H9 (cell line): ENCODE measurements at regions not wholly inside any gene's neighbourhood (a gene's known extent, or its start where the extent isn't known, plus 50 kb on each side); places are given as distances from the start of the nearest gene placed in this dataset.

Experiments used
- DNase-seq: peaks from one replicate; pipeline ENCODE4 v3.0.0-alpha.2; 2017
- H2AFZ ChIP-seq: one replicate; pipeline ENCODE4 v1.6.1; 2013; ENCODE audit warnings: mild to moderate bottlenecking, low read length, control low read depth, moderate library complexity
- H2AK5ac ChIP-seq: 2 replicates; pipeline ENCODE4 v1.6.1; 2013; ENCODE audit warnings: low read length, control low read depth, mixed read lengths; ENCODE audit not compliant: insufficient read length
- H2BK120ac ChIP-seq: one replicate; pipeline ENCODE4 v1.6.1; 2013; ENCODE audit warnings: low read depth, mild to moderate bottlenecking, low read length, control low read depth, inconsistent platforms; ENCODE audit not compliant: poor library complexity, severe bottlenecking
- H2BK12ac ChIP-seq: 2 replicates; pipeline ENCODE4 v1.6.1; 2013; ENCODE audit warnings: low read length, control low read depth, mixed read lengths, low read depth; ENCODE audit not compliant: insufficient read length
- H2BK15ac ChIP-seq: 2 replicates; pipeline ENCODE4 v1.6.1; 2013; ENCODE audit warnings: low read depth, low read length, control low read depth
- H2BK20ac ChIP-seq: one replicate; pipeline ENCODE4 v1.6.1; 2013; ENCODE audit warnings: low read depth, mild to moderate bottlenecking, low read length, control low read depth, inconsistent platforms; ENCODE audit not compliant: poor library complexity, severe bottlenecking
- H2BK5ac ChIP-seq: 2 replicates; pipeline ENCODE4 v1.6.1; 2013; ENCODE audit warnings: low read length, control low read depth, mixed read lengths; ENCODE audit not compliant: insufficient read length
- H3K14ac ChIP-seq: 2 replicates; pipeline ENCODE4 v1.6.1; 2013; ENCODE audit warnings: low read length, control low read depth; ENCODE audit not compliant: insufficient read depth
- H3K18ac ChIP-seq: 2 replicates; pipeline ENCODE4 v1.6.1; 2013; ENCODE audit warnings: low read depth, mild to moderate bottlenecking, mixed read lengths, low read length, control low read depth; ENCODE audit not compliant: insufficient read length
- H3K23ac ChIP-seq: 2 replicates; pipeline ENCODE4 v1.6.1; 2013; ENCODE audit warnings: low read length, control low read depth, mixed read lengths, low read depth; ENCODE audit not compliant: insufficient read length
- H3K23me2 ChIP-seq: 2 replicates; pipeline ENCODE4 v1.6.1; 2013; ENCODE audit warnings: low read depth, mild to moderate bottlenecking, mixed read lengths, low read length, control low read depth; ENCODE audit not compliant: insufficient read length, poor library complexity, severe bottlenecking
- H3K27ac ChIP-seq: 2 replicates; pipeline ENCODE4 v1.5.1; 2013; ENCODE audit warnings: low read length, control low read depth, mixed read lengths, low read depth; ENCODE audit not compliant: insufficient read length
- H3K27me3 ChIP-seq: 2 replicates; pipeline ENCODE4 v1.6.1; 2013; ENCODE audit warnings: low read length, control low read depth, inconsistent platforms; ENCODE audit not compliant: insufficient read depth
- H3K4ac ChIP-seq: 2 replicates; pipeline ENCODE4 v1.6.1; 2013; ENCODE audit warnings: low read depth, mild to moderate bottlenecking, control low read depth, inconsistent platforms, low read length, moderate library complexity
- H3K4me1 ChIP-seq: 2 replicates; pipeline ENCODE4 v1.6.1; 2013; ENCODE audit warnings: low read length, control low read depth, inconsistent platforms; ENCODE audit not compliant: insufficient read depth
- H3K4me2 ChIP-seq: 2 replicates; pipeline ENCODE4 v1.6.1; 2013; ENCODE audit warnings: low read length, control low read depth, mixed read lengths; ENCODE audit not compliant: insufficient read length, insufficient read depth
- H3K56ac ChIP-seq: 2 replicates; pipeline ENCODE4 v1.6.1; 2013; ENCODE audit warnings: low read depth, mild to moderate bottlenecking, mixed read lengths, low read length, control low read depth; ENCODE audit not compliant: insufficient read length
- H3K79me1 ChIP-seq: 2 replicates; pipeline ENCODE4 v1.6.1; 2013; ENCODE audit warnings: low read depth, mild to moderate bottlenecking, moderate library complexity, low read length, control low read depth, inconsistent platforms; ENCODE audit not compliant: insufficient read depth, poor library complexity, severe bottlenecking
- H3K79me2 ChIP-seq: 2 replicates; pipeline ENCODE4 v1.6.1; 2013; ENCODE audit warnings: low read length, control low read depth, inconsistent platforms; ENCODE audit not compliant: insufficient read depth
- H3K9ac ChIP-seq: 2 replicates; pipeline ENCODE4 v1.6.1; 2013; ENCODE audit warnings: low read length, control low read depth, mixed read lengths; ENCODE audit not compliant: insufficient read length; ENCODE audit errors: extremely low read depth
- H3K9me3 ChIP-seq: one replicate; pipeline ENCODE4 v1.6.1; 2013; ENCODE audit warnings: low read depth, low read length, inconsistent platforms; ENCODE audit not compliant: control insufficient read depth
- H3T11ph ChIP-seq: one replicate; pipeline ENCODE4 v1.6.1; 2013; ENCODE audit warnings: mild to moderate bottlenecking, low read length, control low read depth, inconsistent platforms
- H4K20me1 ChIP-seq: one replicate; pipeline ENCODE4 v1.6.1; 2013; ENCODE audit not compliant: control insufficient read depth, insufficient read length, insufficient read depth
- H4K5ac ChIP-seq: 2 replicates; pipeline ENCODE4 v1.6.1; 2013; ENCODE audit warnings: low read depth, mild to moderate bottlenecking, mixed read lengths, low read length, control low read depth; ENCODE audit not compliant: insufficient read length
- H4K8ac ChIP-seq: replicated peaks from 2 replicates; pipeline ENCODE4 v1.6.1; 2013; ENCODE audit warnings: low read length, control low read depth, mixed read lengths, low read depth; ENCODE audit not compliant: insufficient read length
- H4K91ac ChIP-seq: 2 replicates; pipeline ENCODE4 v1.6.1; 2013; ENCODE audit warnings: low read depth, mild to moderate bottlenecking, moderate library complexity, mixed read lengths, low read length, control low read depth; ENCODE audit not compliant: insufficient read length
- H3K27ac Mint-ChIP-seq, 3 experiments: 2 replicates in 2 of 3; 3 replicates in 1 of 3; pipeline ENCODE4 v1.8.0; 2020 to 2021; ENCODE audit warnings: mixed read lengths in 3 of 3, mild to moderate bottlenecking in 1 of 3, moderate library complexity in 1 of 3
- H3K27me3 Mint-ChIP-seq: 2 replicates; pipeline ENCODE4 v1.8.0; 2021; ENCODE audit warnings: low read depth, mild to moderate bottlenecking, moderate library complexity, mixed read lengths
- H3K36me3 Mint-ChIP-seq, 3 experiments: 2 replicates in 2 of 3; 3 replicates in 1 of 3; pipeline ENCODE4 v1.8.0; 2020 to 2021; ENCODE audit warnings: low read depth in 3 of 3, mixed read lengths in 3 of 3; ENCODE audit not compliant: insufficient read depth in 1 of 3
- H3K4me1 Mint-ChIP-seq, 2 experiments: 2 replicates each; pipeline ENCODE4 v1.8.0; 2020; ENCODE audit warnings: mixed read lengths in 2 of 2
- H3K4me3 Mint-ChIP-seq, 2 experiments: 2 replicates in 1 of 2; 3 replicates in 1 of 2; pipeline ENCODE4 v1.8.0; 2020 to 2021; ENCODE audit warnings: mild to moderate bottlenecking in 2 of 2, mixed read lengths in 2 of 2, moderate library complexity in 1 of 2
- H3K9me3 Mint-ChIP-seq, 2 experiments: 2 replicates in 1 of 2; 3 replicates in 1 of 2; pipeline ENCODE4 v1.8.0; 2020; ENCODE audit warnings: mild to moderate bottlenecking in 2 of 2, mixed read lengths in 2 of 2, moderate library complexity in 1 of 2
- CTCF ChIP-seq: fragments of 200-600 bp; sonication (generic); conservative IDR thresholded peaks from 3 replicates; pipeline ENCODE4 v1.8.0; 2021; ENCODE audit warnings: antibody characterized with exemption, mild to moderate bottlenecking
- WGBS: extraction: QIAGEN DNeasy Blood & Tissue Kit; methylation state at CpG from one replicate; pipeline ENCODE4 v1.1.7; 2013; ENCODE audit warnings: missing lambda C conversion rate, low lambda C conversion rate, mixed read lengths; ENCODE audit not compliant: insufficient read length; ENCODE audit errors: extremely low coverage; 5-methylcytosine and 5-hydroxymethylcytosine counted together

GRCh38 chr6:98286620-98287019 lies 547.8 kb upstream of the POU3F2 start:
- no peak overlapping the region for H3K4me2 ChIP-seq
- Mint-ChIP-seq H3K27me3 (no peaks in the 10 kb centered on the region), H3K4me1 (no peaks in the 10 kb centered on the region), H3K36me3 (peaks cover 0 to 9% (median 0%) of the 10 kb centered on the region in 3 experiments; a peak in 3 of 7 replicates), H3K9me3 (peaks cover 4 to 6% of the 10 kb centered on the region in 2 experiments; a peak in 2 of 5 replicates), H3K4me3 (no peak overlapping the region), H3K27ac (no peak overlapping the region)
- no peaks in the 10 kb centered on the region for H3K79me1 ChIP-seq
- H3K79me2 ChIP-seq: no peaks in the 10 kb centered on the region
- H3K14ac ChIP-seq: no peak overlapping the region
- no peak overlapping the region for H2AK5ac ChIP-seq
- H2AFZ ChIP-seq: no peak overlapping the region
- no peak overlapping the region for H2BK120ac ChIP-seq
- no peak overlapping the region for H3K18ac ChIP-seq
- no peaks in the 10 kb centered on the region for H3K23me2 ChIP-seq
- no peak overlapping the region for H2BK15ac ChIP-seq
- no peaks in the 10 kb centered on the region for H4K20me1 ChIP-seq
- no CpG with 5 or more reads among the region's 3 CpGs for WGBS
- no peak overlapping the region for H3K27ac ChIP-seq
- H3K56ac ChIP-seq: no peak overlapping the region
- no peak overlapping the region for H3K4ac ChIP-seq
- no peak overlapping the region for H3K9ac ChIP-seq
- H4K91ac ChIP-seq: no peak overlapping the region
- no peaks in the 10 kb centered on the region for H3K27me3 ChIP-seq
- no peak for DNase-seq
- H3K23ac ChIP-seq: no peak overlapping the region
- TF ChIP-seq CTCF: no peak
- no peaks in the 10 kb centered on the region for H3K4me1 ChIP-seq
- H3T11ph ChIP-seq: no peak overlapping the region
- H4K8ac ChIP-seq: no peak overlapping the region
- H2BK20ac ChIP-seq: no peak overlapping the region
- H4K5ac ChIP-seq: no peak overlapping the region
- H2BK5ac ChIP-seq: no peak overlapping the region
- no peaks in the 10 kb centered on the region for H3K9me3 ChIP-seq
- H2BK12ac ChIP-seq: no peak overlapping the region
